ENCODE measurements at regions not wholly inside any gene's neighbourhood (a gene's known extent, or its start where the extent isn't known, plus 50 kb on each side); places are given as distances from the start of the nearest gene placed in this dataset.
A peak's percentile ranks its signal among the peaks of the same experiment; 100 is the strongest.

GRCh38 chr17:14762736-14763479 lies 462.0 kb downstream of the HS3ST3B1 start:
- peak; percentile 50 for DNase-seq (ENCODE audit: low spot score)
- Histone ChIP-seq H3K27ac (no peak overlapping the region), H3K4me3 (no peak overlapping the region), H3K4me1 (no peaks in the 10 kb centered on the region), H3K36me3 (no peaks in the 10 kb centered on the region), H3K27me3 (no peaks in the 10 kb centered on the region), H3K9me3 (no peaks in the 10 kb centered on the region)
- TF ChIP-seq CTCF (IDR thresholded peaks at IDR 0.05) = no peak

- DNase-seq (ENCODE audit: low spot score) = peak; percentile 42
- Histone ChIP-seq H3K4me3 (no peak overlapping the region), H3K9me3 (no peaks in the 10 kb centered on the region), H3K27ac (no peak overlapping the region), H3K36me3 (no peaks in the 10 kb centered on the region), H3K27me3 (no peaks in the 10 kb centered on the region), H3K4me1 (no peaks in the 10 kb centered on the region)
- TF ChIP-seq CTCF (IDR thresholded peaks at IDR 0.05) = no peak
These were observed 460.0 kb downstream of the HS3ST3B1 start for GRCh38 chr17:14760719-14761411.

GRCh38 chr17:14760212-14760611 lies 459.3 kb downstream of the HS3ST3B1 start:
- no peak for TF ChIP-seq CTCF (IDR thresholded peaks at IDR 0.05)
- no peaks in the 10 kb centered on the region for H3K4me1 ChIP-seq
- no peaks in the 10 kb centered on the region for H3K9me3 ChIP-seq
- H3K36me3 ChIP-seq = no peaks in the 10 kb centered on the region
- H3K4me3 ChIP-seq = no peak overlapping the region
- no peaks in the 10 kb centered on the region for H3K27me3 ChIP-seq
- no peak for DNase-seq (ENCODE audit: low spot score)
- H3K27ac ChIP-seq = no peak overlapping the region

- TF ChIP-seq CTCF (IDR thresholded peaks at IDR 0.05) = no peak
- Histone ChIP-seq H3K4me1 (no peaks in the 10 kb centered on the region), H3K4me3 (no peak overlapping the region), H3K27ac (no peak overlapping the region), H3K9me3 (no peaks in the 10 kb centered on the region), H3K27me3 (no peaks in the 10 kb centered on the region), H3K36me3 (no peaks in the 10 kb centered on the region)
- DNase-seq (ENCODE audit: low spot score) = no peak
These were observed 458.4 kb downstream of the HS3ST3B1 start for GRCh38 chr17:14759325-14759724.

- H3K4me1 ChIP-seq = no peaks in the 10 kb centered on the region
- no peaks in the 10 kb centered on the region for H3K9me3 ChIP-seq
- no peak overlapping the region for H3K27ac ChIP-seq
- no peak for TF ChIP-seq CTCF (IDR thresholded peaks at IDR 0.05)
- no peak overlapping the region for H3K4me3 ChIP-seq
- no peaks in the 10 kb centered on the region for H3K36me3 ChIP-seq
- DNase-seq (ENCODE audit: low spot score) = peak; percentile 23
- no peaks in the 10 kb centered on the region for H3K27me3 ChIP-seq
These were observed 455.6 kb downstream of the HS3ST3B1 start for GRCh38 chr17:14756479-14756878.
